Gastroesophageal sphincter (tissue), 4 donors: ENCODE measurements at regions not wholly inside any gene's neighbourhood (a gene's known extent, or its start where the extent isn't known, plus 50 kb on each side); places are given as distances from the start of the nearest gene placed in this dataset.

Source experiments
- ATAC-seq: fragments of 150-250 bp; one replicate; pipeline ENCODE4 v1.9.1; 2016; ENCODE audit warnings: mild to moderate bottlenecking, moderate library complexity
- H3K27ac ChIP-seq, 4 donors: fragments of 200-600 bp; sonication (generic) in 3 of 4; 1 replicate in 3 of 4; 2 replicates in 1 of 4; pipeline ENCODE4 v1.5.1; 2016 to 2019
- H3K27me3 ChIP-seq: fragments of 200-600 bp; sonication (generic); one replicate; pipeline ENCODE4 v1.5.1; 2019
- H3K36me3 ChIP-seq, 2 donors: fragments of 200-600 bp; sonication (generic); one replicate each; pipeline ENCODE4 v1.5.1; 2019; ENCODE audit warnings: control low read depth in 1 of 2
- H3K4me1 ChIP-seq, 3 donors: fragments of 200-600 bp; sonication (generic); 1 replicate in 2 of 3; 2 replicates in 1 of 3; pipeline ENCODE4 v1.5.1; 2016 to 2019; ENCODE audit warnings: control low read depth in 2 of 3
- H3K4me3 ChIP-seq, 2 donors: fragments of 200-600 bp; sonication (generic); one replicate each; pipeline ENCODE4 v1.5.1; 2019; ENCODE audit warnings: mild to moderate bottlenecking in 1 of 2, moderate library complexity in 1 of 2
- H3K9me3 ChIP-seq, 3 donors: fragments of 200-600 bp; sonication (generic); one replicate each; pipeline ENCODE4 v1.5.1; 2017 to 2019; ENCODE audit warnings: control low read depth in 2 of 3
- EP300 ChIP-seq: sonication (generic); formaldehyde crosslinking; IDR thresholded peaks from one replicate; pipeline ENCODE4 v1.6.1; 2017; ENCODE audit warnings: antibody characterized with exemption, mild to moderate bottlenecking
- POLR2A ChIP-seq, 2 donors: fragments of 450-650 bp; IDR thresholded peaks; one replicate each; pipeline ENCODE4 v1.6.1; 2017; ENCODE audit warnings: antibody characterized with exemption in 2 of 2, mild to moderate bottlenecking in 2 of 2, moderate library complexity in 1 of 2
- POLR2AphosphoS5 ChIP-seq: sonication (generic); formaldehyde crosslinking; IDR thresholded peaks from one replicate; pipeline ENCODE4 v1.6.1; 2017; ENCODE audit warnings: antibody characterized with exemption
- WGBS, 2 donors: methylation state at CpG; one replicate each; pipeline ENCODE4 v1.1.5; 2018; ENCODE audit warnings: low coverage in 1 of 2; 5-methylcytosine and 5-hydroxymethylcytosine counted together
- TF ChIP-seq, protein P1 (sequence below), 4 experiments: fragments of 200-600 bp in 2 of 4; fragments of 450-650 bp in 2 of 4; sonication (generic) in 1 of 4; IDR thresholded peaks; one replicate each; pipeline ENCODE4 v1.5.1; 2017 to 2019; ENCODE audit warnings: antibody characterized with exemption in 4 of 4, mild to moderate bottlenecking in 2 of 4, moderate library complexity in 2 of 4

DNA sequence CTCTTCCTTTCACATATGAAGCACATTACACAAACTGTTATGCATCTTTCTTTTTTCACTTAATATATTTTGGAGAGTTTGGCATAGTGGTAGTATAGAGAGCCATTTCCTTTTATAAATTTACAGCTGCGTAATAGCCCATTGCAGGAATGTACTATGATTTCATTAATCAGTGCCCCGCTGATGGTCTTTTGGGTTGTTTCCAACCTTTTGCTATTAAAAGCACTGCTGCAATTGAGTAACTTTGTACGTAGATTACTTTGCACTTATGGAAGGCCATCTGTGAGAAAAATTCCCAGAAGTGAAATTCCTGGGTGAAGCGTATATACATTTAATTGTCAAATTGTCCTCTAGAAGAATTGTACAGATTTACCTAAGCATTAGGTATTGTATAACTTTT lies 565.3 kb upstream of the ZNF804A start:
- no peaks in the 10 kb centered on the region for H3K36me3 ChIP-seq
- no peak for ATAC-seq
- WGBS, 2 donors: 24 to 32% methylated on average over 4 of the region's 4 CpGs

DNA sequence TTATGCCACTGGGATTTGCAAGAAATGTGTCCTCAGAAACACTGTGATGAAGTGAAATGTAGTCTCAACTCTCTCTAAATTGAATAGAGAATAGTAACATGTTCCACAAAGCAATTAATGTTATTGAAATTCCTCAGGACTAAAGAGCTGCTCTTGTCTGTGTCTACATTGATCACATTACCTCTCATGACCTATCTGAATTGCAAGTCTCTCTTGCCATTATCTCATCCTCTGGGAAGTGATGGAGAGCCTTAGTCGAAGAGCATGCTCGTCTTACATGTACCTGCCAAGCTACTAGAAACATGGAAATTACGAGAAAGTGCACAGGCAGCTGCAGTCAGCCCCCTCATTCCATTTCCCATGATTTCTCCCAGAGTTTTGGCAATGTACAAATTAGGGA lies 561.1 kb upstream of the ZNF804A start:
- WGBS, 2 donors: 66 to 79% methylated on average over 3 of the region's 3 CpGs
- Histone ChIP-seq H3K36me3 (no peaks in the 10 kb centered on the region), H3K4me1 (no peaks in the 10 kb centered on the region), H3K4me3 (no peak overlapping the region), H3K9me3 (no peaks in the 10 kb centered on the region), H3K27me3 (no peaks in the 10 kb centered on the region), H3K27ac (no peak overlapping the region)
- no peak for ATAC-seq
- TF ChIP-seq EP300 (no peak), POLR2AphosphoS5 (no peak), POLR2A (IDR thresholded peaks at IDR 0.05) (no peak)
- TF ChIP-seq, protein P1, sequence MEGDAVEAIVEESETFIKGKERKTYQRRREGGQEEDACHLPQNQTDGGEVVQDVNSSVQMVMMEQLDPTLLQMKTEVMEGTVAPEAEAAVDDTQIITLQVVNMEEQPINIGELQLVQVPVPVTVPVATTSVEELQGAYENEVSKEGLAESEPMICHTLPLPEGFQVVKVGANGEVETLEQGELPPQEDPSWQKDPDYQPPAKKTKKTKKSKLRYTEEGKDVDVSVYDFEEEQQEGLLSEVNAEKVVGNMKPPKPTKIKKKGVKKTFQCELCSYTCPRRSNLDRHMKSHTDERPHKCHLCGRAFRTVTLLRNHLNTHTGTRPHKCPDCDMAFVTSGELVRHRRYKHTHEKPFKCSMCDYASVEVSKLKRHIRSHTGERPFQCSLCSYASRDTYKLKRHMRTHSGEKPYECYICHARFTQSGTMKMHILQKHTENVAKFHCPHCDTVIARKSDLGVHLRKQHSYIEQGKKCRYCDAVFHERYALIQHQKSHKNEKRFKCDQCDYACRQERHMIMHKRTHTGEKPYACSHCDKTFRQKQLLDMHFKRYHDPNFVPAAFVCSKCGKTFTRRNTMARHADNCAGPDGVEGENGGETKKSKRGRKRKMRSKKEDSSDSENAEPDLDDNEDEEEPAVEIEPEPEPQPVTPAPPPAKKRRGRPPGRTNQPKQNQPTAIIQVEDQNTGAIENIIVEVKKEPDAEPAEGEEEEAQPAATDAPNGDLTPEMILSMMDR (IDR thresholded peaks at IDR 0.05): no peak

More for the DNA sequence above, 565.3 kb upstream of the ZNF804A start:
- Histone ChIP-seq H3K27me3 (no peaks in the 10 kb centered on the region), H3K4me1 (no peaks in the 10 kb centered on the region), H3K9me3 (no peaks in the 10 kb centered on the region), H3K4me3 (no peak overlapping the region), H3K27ac (no peak overlapping the region)
- TF ChIP-seq POLR2AphosphoS5: peak; percentile 38
- TF ChIP-seq POLR2A (IDR thresholded peaks at IDR 0.05): no peak

DNA sequence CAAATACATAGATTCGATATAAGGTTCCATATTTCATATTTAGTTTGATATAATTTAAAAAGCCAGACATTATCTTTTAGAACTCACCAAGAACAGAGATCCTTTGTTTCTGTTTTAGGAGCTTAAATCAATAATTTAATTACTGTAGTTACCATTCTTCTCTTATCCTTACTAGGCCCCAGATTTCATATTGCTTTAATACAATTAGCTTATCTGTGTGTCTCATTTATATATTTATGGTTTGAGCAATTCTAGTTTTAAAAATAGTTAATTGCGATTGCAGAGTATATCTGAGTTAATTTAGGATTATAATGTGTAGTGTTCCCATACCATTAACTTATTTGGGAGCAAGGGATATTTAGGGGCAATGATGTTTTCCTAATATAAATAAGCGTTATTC lies 558.8 kb upstream of the ZNF804A start:
- H3K4me3 ChIP-seq: no peak overlapping the region
- no peaks in the 10 kb centered on the region for H3K4me1 ChIP-seq
- 82 to 85% methylated on average over 3 of the region's 3 CpGs for WGBS, 2 donors
- ATAC-seq: no peak
- no peaks in the 10 kb centered on the region for H3K9me3 ChIP-seq
- TF ChIP-seq POLR2AphosphoS5: no peak
- TF ChIP-seq, protein P1 (IDR thresholded peaks at IDR 0.05): no peak
- no peak for TF ChIP-seq EP300
- no peak for TF ChIP-seq POLR2A (IDR thresholded peaks at IDR 0.05)
- H3K27me3 ChIP-seq: no peaks in the 10 kb centered on the region
- no peaks in the 10 kb centered on the region for H3K36me3 ChIP-seq
- H3K27ac ChIP-seq: no peak overlapping the region

DNA sequence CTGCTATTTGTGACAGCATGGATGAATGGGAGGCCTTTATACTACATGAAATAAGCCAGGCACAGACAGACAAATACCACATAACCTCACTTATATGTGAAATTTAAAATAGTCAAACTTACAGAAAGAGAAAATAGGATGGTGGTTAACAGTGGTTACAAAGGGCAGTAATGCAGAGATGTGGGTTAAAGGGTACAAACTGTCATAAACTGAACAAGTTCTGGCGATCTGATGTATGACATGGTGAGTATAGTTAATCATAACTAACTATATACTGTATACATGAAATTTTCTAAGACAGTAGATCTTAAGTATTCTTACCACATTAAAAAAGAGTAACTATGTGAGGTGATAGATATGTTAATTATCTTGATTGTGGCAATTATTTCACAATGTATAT lies 558.1 kb upstream of the ZNF804A start:
- no peaks in the 10 kb centered on the region for H3K9me3 ChIP-seq
- WGBS, 2 donors: 64 to 78% methylated on average over 1 of the region's 1 CpG
- H3K4me1 ChIP-seq: no peaks in the 10 kb centered on the region

DNA sequence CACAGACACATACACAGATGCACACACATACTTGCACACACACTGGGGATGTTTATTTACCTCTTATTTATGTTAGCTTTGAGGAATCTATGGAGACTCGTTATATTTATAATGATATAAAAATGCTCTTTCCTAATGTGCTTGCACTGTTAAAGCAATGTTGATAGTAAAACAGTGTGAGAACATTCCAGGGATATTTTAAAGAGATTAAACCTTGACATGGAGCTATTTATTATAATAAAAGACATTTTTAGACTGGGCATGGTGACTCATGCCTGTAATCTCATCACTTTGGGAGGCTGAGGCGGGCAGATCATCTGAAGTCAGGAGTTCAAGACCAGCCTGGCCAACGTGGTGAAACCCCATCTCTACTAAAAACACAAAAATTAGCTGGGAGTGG lies 557.3 kb upstream of the ZNF804A start:
- TF ChIP-seq, protein P1 (IDR thresholded peaks at IDR 0.05): no peak
- TF ChIP-seq POLR2A (IDR thresholded peaks at IDR 0.05): no peak
- no peak for TF ChIP-seq POLR2AphosphoS5
- TF ChIP-seq EP300: no peak
- Histone ChIP-seq H3K9me3 (no peaks in the 10 kb centered on the region), H3K4me3 (no peak overlapping the region), H3K27me3 (no peaks in the 10 kb centered on the region), H3K4me1 (no peaks in the 10 kb centered on the region), H3K27ac (no peak overlapping the region), H3K36me3 (no peaks in the 10 kb centered on the region)
- 21 to 34% methylated on average over 2 to 3 of the region's 3 CpGs for WGBS, 2 donors
- no peak for ATAC-seq

More for the DNA sequence above, 558.1 kb upstream of the ZNF804A start:
- ATAC-seq: no peak
- no peaks in the 10 kb centered on the region for H3K27me3 ChIP-seq
- H3K36me3 ChIP-seq: no peaks in the 10 kb centered on the region
- no peak overlapping the region for H3K27ac ChIP-seq
- no peak overlapping the region for H3K4me3 ChIP-seq
- TF ChIP-seq, protein P1 (IDR thresholded peaks at IDR 0.05): no peak
- TF ChIP-seq POLR2A (IDR thresholded peaks at IDR 0.05): no peak
- no peak for TF ChIP-seq POLR2AphosphoS5
- TF ChIP-seq EP300: no peak
